GM12873 (cell line): ENCODE measurements at regions not wholly inside any gene's neighbourhood (a gene's known extent, or its start where the extent isn't known, plus 50 kb on each side); places are given as distances from the start of the nearest gene placed in this dataset.
A peak's percentile ranks its signal among the peaks of the same experiment; 100 is the strongest.

Source experiments
- TF ChIP-seq, protein P1 (sequence below): IDR thresholded peaks from 2 replicates; pipeline ENCODE4 v1.5.1; 2012; ENCODE audit warnings: low read depth, mild to moderate bottlenecking, moderate library complexity, low read length, control low read depth; ENCODE audit not compliant: insufficient read depth; ENCODE audit errors: missing control alignments

DNA sequence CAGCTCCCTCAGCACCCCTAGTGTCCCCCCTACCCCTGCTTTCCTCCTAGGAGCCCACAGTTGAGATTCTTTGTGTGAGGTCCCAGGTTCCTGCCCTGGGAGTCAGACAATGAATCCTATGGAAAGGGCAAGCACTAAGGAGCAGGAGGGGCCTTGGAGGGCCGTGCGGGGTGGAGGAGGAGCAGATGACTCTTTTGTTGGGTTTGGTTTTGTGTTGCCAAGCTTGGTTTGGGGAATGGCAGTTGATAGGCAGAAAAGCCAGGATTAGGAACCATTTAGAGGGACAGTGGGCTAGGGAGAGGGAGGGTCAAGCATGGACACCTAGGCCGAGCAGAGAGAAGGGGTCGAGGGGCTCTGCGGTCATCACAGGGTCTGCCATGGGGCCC lies 61.6 kb upstream of the SPTLC1 start:
- TF ChIP-seq, protein P1, sequence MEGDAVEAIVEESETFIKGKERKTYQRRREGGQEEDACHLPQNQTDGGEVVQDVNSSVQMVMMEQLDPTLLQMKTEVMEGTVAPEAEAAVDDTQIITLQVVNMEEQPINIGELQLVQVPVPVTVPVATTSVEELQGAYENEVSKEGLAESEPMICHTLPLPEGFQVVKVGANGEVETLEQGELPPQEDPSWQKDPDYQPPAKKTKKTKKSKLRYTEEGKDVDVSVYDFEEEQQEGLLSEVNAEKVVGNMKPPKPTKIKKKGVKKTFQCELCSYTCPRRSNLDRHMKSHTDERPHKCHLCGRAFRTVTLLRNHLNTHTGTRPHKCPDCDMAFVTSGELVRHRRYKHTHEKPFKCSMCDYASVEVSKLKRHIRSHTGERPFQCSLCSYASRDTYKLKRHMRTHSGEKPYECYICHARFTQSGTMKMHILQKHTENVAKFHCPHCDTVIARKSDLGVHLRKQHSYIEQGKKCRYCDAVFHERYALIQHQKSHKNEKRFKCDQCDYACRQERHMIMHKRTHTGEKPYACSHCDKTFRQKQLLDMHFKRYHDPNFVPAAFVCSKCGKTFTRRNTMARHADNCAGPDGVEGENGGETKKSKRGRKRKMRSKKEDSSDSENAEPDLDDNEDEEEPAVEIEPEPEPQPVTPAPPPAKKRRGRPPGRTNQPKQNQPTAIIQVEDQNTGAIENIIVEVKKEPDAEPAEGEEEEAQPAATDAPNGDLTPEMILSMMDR: no peak

DNA sequence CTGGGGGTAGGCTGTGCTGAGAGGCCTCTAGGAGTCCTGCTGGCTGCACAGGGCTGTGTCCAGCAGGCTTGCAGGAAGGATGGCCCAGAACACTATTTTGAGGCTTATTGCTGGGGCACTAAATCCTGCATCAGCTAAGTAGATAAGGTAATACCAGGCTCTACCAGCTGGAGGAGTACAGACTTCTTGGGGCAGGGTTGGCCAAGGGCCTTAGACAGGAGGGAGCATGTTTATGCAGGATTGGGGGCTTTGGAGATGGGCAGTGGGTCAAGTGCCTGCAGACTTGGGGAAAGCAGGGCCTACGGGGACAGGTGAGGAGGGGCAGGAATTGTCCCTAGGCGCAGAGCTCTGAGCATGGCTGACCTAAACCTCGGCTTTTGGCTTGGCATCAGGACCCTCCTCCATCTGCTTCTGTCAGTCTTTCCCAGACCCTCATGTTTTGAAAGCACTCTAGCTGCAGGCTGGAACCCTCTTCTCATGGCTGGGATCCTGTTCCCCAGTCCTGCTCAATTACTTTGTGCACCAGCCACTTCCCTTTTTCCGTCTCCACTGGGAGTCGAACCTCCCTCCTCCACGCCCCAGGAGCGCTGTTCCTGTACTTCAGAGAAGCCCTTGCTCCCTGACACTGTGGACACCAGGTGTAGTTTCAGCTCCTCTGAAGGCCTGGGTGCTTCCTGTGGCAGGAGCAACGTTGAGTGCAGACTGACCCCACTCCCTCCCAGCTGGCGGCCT lies 61.0 kb upstream of the SPTLC1 start:
- TF ChIP-seq, protein P1: peak; percentile 37

DNA sequence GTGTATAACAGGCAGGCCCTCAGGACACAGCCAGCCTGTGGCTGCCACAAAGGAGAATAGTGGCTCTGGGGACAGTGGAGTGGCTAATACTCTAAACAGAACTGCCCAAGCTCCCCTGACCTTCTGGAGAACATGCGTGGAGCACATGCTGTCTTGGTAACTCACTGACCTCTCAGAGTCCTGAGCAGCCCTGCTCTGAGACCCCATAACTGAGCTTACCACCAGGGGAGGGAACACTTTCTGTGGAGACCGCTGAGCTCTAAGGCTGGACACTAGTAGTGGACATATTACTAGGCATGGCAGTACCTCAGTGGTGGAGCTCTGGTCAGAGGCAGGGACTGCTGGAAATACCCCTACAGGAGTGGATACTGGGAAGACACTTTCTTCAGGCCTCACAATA lies 60.2 kb upstream of the SPTLC1 start:
- TF ChIP-seq, protein P1: no peak

DNA sequence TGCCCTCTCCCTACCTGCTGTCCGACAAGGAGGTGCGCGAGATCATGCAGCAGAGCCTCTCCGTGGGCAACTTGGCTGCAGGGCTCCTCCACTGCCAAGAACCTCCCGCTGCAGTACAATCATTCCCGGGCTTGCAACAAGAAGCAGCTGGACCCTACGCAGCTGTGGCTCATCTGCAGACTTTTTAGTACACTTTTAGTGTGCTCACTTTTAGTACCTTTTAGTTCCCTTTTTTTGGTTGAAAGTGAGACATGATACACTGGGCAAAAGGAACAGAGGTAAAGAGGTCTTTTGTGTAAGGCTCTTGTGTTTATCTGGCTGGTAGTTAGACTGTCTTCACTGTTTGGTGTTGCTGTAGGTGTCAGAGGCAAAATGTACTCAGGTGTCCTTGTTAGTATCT lies 58.1 kb upstream of the SPTLC1 start:
- TF ChIP-seq, protein P1: no peak

DNA sequence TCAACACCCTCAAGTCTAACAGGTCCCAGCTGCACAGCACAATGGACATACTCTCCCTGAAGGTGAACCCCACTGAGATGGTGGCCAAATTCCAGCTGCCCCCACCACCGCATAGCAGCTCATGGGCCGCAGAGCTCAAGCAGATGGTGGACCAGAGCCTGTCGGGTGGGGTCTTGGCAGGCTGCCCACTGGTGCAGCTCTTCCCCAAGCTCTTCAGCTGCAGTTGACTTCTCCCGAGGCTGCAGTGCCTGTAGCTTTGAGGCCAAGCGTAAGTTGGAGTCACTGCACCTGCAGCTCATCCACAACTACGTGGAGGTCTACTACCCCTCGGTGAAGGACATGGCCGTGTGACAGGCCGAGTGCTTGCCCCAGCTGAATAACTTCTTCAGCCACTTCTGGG lies 56.6 kb upstream of the SPTLC1 start:
- TF ChIP-seq, protein P1: no peak

DNA sequence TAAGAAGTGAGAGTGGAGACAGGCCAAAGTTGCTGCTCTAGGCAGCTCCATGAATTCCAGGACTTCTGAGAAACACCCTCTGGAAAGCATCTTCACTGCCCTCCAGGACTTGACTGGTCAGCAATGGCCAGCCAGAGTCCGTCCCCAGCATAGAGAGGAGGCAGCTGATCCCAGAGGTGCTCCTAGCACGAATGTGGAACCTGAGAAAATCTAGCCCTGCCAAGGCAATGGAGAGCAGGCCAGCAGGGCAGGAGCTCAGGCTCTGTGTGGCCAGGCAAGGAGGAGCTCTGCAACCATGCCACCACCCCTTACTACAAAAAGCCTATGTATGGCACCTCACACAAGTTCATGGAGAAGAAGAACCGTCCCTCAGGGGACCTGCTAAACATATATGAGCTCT lies 56.1 kb upstream of the SPTLC1 start:
- TF ChIP-seq, protein P1: no peak

DNA sequence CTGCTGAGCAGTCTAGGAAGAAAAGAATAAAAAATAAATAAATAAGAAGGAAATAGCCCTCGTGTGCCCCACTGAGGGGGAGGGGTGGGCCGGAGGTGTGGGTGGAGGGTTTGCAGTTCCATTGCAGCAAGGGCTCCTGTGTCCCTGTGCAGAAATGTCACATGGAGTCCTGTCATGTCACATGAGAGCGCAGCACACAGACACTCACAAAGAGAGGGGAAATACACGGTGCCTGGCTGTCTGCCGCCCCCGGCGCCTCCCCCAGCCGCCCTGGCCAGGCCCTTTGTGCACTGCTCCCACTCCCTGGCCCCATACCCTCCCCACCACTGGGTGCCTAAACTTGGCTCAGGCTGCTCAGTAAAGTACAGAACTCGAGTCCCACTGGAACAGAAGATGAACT lies 55.6 kb upstream of the SPTLC1 start:
- TF ChIP-seq, protein P1: no peak
